Keratinocyte (primary cell): ENCODE measurements at regions not wholly inside any gene's neighbourhood (a gene's known extent, or its start where the extent isn't known, plus 50 kb on each side); places are given as distances from the start of the nearest gene placed in this dataset.

Source experiments
- DNase-seq: peaks from one replicate; pipeline ENCODE4 v3.0.0-alpha.2; 2011; ENCODE audit warnings: low read depth, missing footprints, low spot score
- FAIRE-seq: peaks from 2 replicates; lab custom pipeline; 2011; peaks lifted over from hg19 to GRCh38; lab: Jason Lieb, UNC
- H2AFZ ChIP-seq: 2 replicates; pipeline ENCODE4 v1.6.0; 2012; ENCODE audit warnings: low read length, control low read depth, inconsistent platforms; ENCODE audit not compliant: control insufficient read depth
- H3K27ac ChIP-seq: 2 replicates; pipeline ENCODE4 v1.5.1; 2011; ENCODE audit warnings: low read length; ENCODE audit not compliant: control insufficient read depth, insufficient read depth
- H3K27me3 ChIP-seq: 3 replicates; pipeline ENCODE4 v1.6.0; 2011; ENCODE audit warnings: low read length; ENCODE audit not compliant: control insufficient read depth, insufficient read depth; ENCODE audit errors: extremely low read depth
- H3K36me3 ChIP-seq, 2 experiments: 2 replicates in 1 of 2; 3 replicates in 1 of 2; pipeline ENCODE4 v1.5.1; 2011; ENCODE audit warnings: low read length in 2 of 2, mild to moderate bottlenecking in 1 of 2; ENCODE audit not compliant: control insufficient read depth in 2 of 2, insufficient read depth in 2 of 2; ENCODE audit errors: extremely low read depth in 1 of 2
- H3K4me1 ChIP-seq: 3 replicates; pipeline ENCODE4 v1.5.1; 2011; ENCODE audit warnings: low read length; ENCODE audit not compliant: control insufficient read depth, insufficient read depth; ENCODE audit errors: extremely low read depth
- H3K4me2 ChIP-seq: 3 replicates; pipeline ENCODE4 v1.6.0; 2011; ENCODE audit warnings: low read depth, low read length; ENCODE audit not compliant: control insufficient read depth, insufficient read depth; ENCODE audit errors: extremely low read depth
- H3K4me3 ChIP-seq, 3 experiments: fragments of 200-600 bp in 1 of 3; sonication (generic) in 1 of 3; 2 replicates in 2 of 3; 3 replicates in 1 of 3; pipeline ENCODE4 v1.5.1; 2011 to 2016; ENCODE audit warnings: low read length in 3 of 3, mild to moderate bottlenecking in 3 of 3, control low read depth in 2 of 3, inconsistent platforms in 1 of 3, low read depth in 1 of 3, mixed read lengths in 1 of 3, mixed run types in 1 of 3, moderate library complexity in 1 of 3; ENCODE audit not compliant: control insufficient read depth in 2 of 3, insufficient read depth in 2 of 3; ENCODE audit errors: extremely low read depth in 1 of 3
- H3K79me2 ChIP-seq: 2 replicates; pipeline ENCODE4 v1.6.0; 2012; ENCODE audit warnings: low read length; ENCODE audit not compliant: control insufficient read depth, insufficient read depth
- H3K9ac ChIP-seq: 3 replicates; pipeline ENCODE4 v1.6.0; 2011; ENCODE audit warnings: low read length; ENCODE audit not compliant: control insufficient read depth, insufficient read depth; ENCODE audit errors: extremely low read depth
- H3K9me1 ChIP-seq: 3 replicates; pipeline ENCODE4 v1.6.0; 2011; ENCODE audit warnings: low read length; ENCODE audit not compliant: control insufficient read depth, insufficient read depth; ENCODE audit errors: extremely low read depth
- H3K9me3 ChIP-seq: 2 replicates; pipeline ENCODE4 v1.5.1; 2012; ENCODE audit warnings: low read depth, low read length; ENCODE audit not compliant: control insufficient read depth
- H4K20me1 ChIP-seq: 3 replicates; pipeline ENCODE4 v1.6.0; 2011; ENCODE audit warnings: low read length; ENCODE audit not compliant: control insufficient read depth, insufficient read depth; ENCODE audit errors: extremely low read depth
- CTCF ChIP-seq, 3 experiments: IDR thresholded peaks in 1 of 3; conservative IDR thresholded peaks in 1 of 3; optimal IDR thresholded peaks in 1 of 3; 2 replicates in 2 of 3; 3 replicates in 1 of 3; pipeline versions ENCODE3 to v1.5.1; 2011; ENCODE audit warnings: low read length in 3 of 3, mild to moderate bottlenecking in 3 of 3, moderate library complexity in 2 of 3, control low read depth in 1 of 3, inconsistent platforms in 1 of 3; ENCODE audit not compliant: insufficient read depth in 2 of 3; ENCODE audit errors: extremely low read depth in 1 of 3
- EZH2 ChIP-seq: IDR thresholded peaks from one replicate; pipeline ENCODE4 v1.6.1; 2012; ENCODE audit warnings: inconsistent platforms, mild to moderate bottlenecking, low read length, moderate library complexity
- dilution Hi-C: fragments of 300-500 bp; cut with MboI; formaldehyde crosslinking; loops from one replicate; pipeline ENCODE4 v1.7.0; 2020; ENCODE audit warnings: low sequenced_read_pairs; ENCODE audit not compliant: extremely low pct_ligation_motif_present

GRCh38 chr7:40918701-40919271, 784.0 kb downstream of the SUGCT start:
- H3K4me3 ChIP-seq, result no peak overlapping the region
- peak overlapping the region; percentile 50 for H3K27ac ChIP-seq
- H3K36me3 ChIP-seq, result no peaks in the 10 kb centered on the region
- no peaks in the 10 kb centered on the region for H3K9me3 ChIP-seq
- no peak overlapping the region for H3K9ac ChIP-seq
- H3K4me1 ChIP-seq, result peaks cover 40% of the 10 kb centered on the region
- H3K79me2 ChIP-seq, result no peaks in the 10 kb centered on the region
- DNase-seq (peak; percentile 38), FAIRE-seq (peak; percentile 88)
- no peaks in the 10 kb centered on the region for H3K9me1 ChIP-seq
- dilution Hi-C loops, result no loop called here
- no peaks in the 10 kb centered on the region for H3K27me3 ChIP-seq
- TF ChIP-seq EZH2 (no peak), CTCF (optimal IDR thresholded peaks at IDR 0.05 in 1 of 3, IDR thresholded peaks at IDR 0.05 in 1 of 3, conservative IDR thresholded peaks at IDR 0.05 in 1 of 3; ENCODE audit: extremely low read depth in 1 of 3, insufficient read depth in 2 of 3, low read length in 3 of 3) (no peak)
- no peak overlapping the region for H2AFZ ChIP-seq
- H3K4me2 ChIP-seq, result peak overlapping the region; percentile 12
- no peaks in the 10 kb centered on the region for H4K20me1 ChIP-seq

- H3K9me3 ChIP-seq, result no peaks in the 10 kb centered on the region
- FAIRE-seq (no peak), DNase-seq (no peak)
- peaks cover 20% of the 10 kb centered on the region for H3K4me1 ChIP-seq
- H3K27ac ChIP-seq, result no peak overlapping the region
- no peaks in the 10 kb centered on the region for H3K36me3 ChIP-seq
- H4K20me1 ChIP-seq, result no peaks in the 10 kb centered on the region
- no peak overlapping the region for H2AFZ ChIP-seq
- no peak overlapping the region for H3K4me3 ChIP-seq
- no peaks in the 10 kb centered on the region for H3K27me3 ChIP-seq
- no peak overlapping the region for H3K9ac ChIP-seq
- no peaks in the 10 kb centered on the region for H3K79me2 ChIP-seq
- H3K9me1 ChIP-seq, result no peaks in the 10 kb centered on the region
- H3K4me2 ChIP-seq, result no peak overlapping the region
- dilution Hi-C loops, result no loop called here
- no peak for TF ChIP-seq CTCF (optimal IDR thresholded peaks at IDR 0.05 in 1 of 3, IDR thresholded peaks at IDR 0.05 in 1 of 3, conservative IDR thresholded peaks at IDR 0.05 in 1 of 3; ENCODE audit: extremely low read depth in 1 of 3, insufficient read depth in 2 of 3, low read length in 3 of 3)
- no peak for TF ChIP-seq EZH2
Measured at GRCh38 chr7:40916813-40917212, 782.0 kb downstream of the SUGCT start.
